HEK293 (cell line): ENCODE measurements at regions not wholly inside any gene's neighbourhood (a gene's known extent, or its start where the extent isn't known, plus 50 kb on each side); places are given as distances from the start of the nearest gene placed in this dataset.

Experiments used
- CTCF ChIP-seq: fragments of 450-650 bp; formaldehyde crosslinking; IDR thresholded peaks from 2 replicates; pipeline ENCODE4 v1.5.1; 2016; ENCODE audit warnings: missing biosample characterization, missing genetic modification characterization
- SETDB1 ChIP-seq: IDR thresholded peaks from one replicate; pipeline ENCODE4 v1.6.1; 2017; ENCODE audit warnings: mild to moderate bottlenecking, low read length, moderate library complexity, mixed read lengths; ENCODE audit not compliant: insufficient read length

DNA sequence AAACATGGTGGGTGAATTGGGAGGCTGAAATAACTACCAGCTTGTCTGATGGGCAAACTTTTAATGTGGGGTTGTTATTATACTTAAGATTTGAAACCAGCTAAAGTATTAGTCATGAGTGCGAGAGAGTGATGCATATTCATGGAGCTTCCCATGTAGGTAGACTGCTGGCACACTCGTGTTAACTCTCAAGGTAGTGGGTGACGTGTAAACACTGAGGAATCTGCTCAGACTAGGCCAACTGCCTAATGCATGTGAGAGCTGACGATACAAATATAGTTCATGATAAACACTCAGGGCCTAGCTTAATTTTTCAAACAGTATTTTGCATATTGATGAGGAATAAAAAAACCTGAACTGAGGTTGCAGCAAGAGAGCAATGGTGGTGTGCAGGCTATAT is 1165.7 kb upstream of the PIK3C3 start:
- no peak for TF ChIP-seq CTCF
- no peak for TF ChIP-seq SETDB1
